ENCODE measurements at regions not wholly inside any gene's neighbourhood (a gene's known extent, or its start where the extent isn't known, plus 50 kb on each side); places are given as distances from the start of the nearest gene placed in this dataset.

DNA sequence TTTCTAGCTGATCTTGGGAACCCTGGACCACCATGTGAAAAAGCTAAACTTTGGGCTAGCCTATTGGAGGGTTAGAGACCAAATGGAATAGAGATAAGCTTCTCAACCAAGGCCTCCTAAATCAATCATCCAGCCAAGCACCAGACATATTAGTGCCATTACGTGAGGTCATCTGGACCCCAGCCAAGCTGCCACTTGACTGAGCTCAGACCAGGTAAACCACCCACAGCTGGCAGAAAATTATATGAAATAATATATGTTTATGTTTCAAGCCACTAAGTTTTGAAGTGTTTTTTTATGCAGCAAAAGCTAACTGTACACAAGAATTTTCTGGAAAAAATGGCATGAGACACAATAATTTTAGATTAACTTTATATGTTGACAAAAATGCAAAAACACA is 82.6 kb upstream of the PCGF5 start:
- TF ChIP-seq CTCF (conservative IDR thresholded peaks at IDR 0.05; ENCODE audit: low read depth, low read length) = no peak
- no peak overlapping the region for H3K4me3 ChIP-seq (ENCODE audit: low read length)
- no peak for DNase-seq (ENCODE audit: low read depth)

GRCh38 chr10:91140995-91141549 is 79.4 kb upstream of the PCGF5 start:
- TF ChIP-seq CTCF (conservative IDR thresholded peaks at IDR 0.05; ENCODE audit: low read depth, low read length) = no peak
- no peak overlapping the region for H3K4me3 ChIP-seq (ENCODE audit: low read length)
- DNase-seq (ENCODE audit: low read depth) = no peak

DNA sequence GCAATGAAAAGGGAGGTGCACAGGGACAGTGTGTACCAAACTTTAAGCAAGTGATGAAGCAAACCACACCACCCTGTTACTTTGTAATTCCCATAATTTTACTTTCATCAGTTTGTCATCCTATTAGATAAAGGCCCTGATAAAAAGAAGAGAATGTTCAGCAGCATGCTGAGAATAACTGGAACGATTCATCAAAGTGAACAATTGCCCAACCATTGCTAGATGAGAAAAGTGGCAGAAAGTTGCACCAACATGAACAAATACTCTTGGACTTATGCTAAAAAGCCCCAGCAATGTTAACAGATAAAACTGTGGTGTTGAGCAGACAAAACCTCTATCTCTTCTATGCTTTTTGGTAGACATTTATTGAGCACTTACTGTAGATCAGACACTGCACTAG is 75.5 kb upstream of the PCGF5 start:
- TF ChIP-seq CTCF (conservative IDR thresholded peaks at IDR 0.05; ENCODE audit: low read depth, low read length) = no peak
- no peak for DNase-seq (ENCODE audit: low read depth)
- H3K4me3 ChIP-seq (ENCODE audit: low read length) = no peak overlapping the region

DNA sequence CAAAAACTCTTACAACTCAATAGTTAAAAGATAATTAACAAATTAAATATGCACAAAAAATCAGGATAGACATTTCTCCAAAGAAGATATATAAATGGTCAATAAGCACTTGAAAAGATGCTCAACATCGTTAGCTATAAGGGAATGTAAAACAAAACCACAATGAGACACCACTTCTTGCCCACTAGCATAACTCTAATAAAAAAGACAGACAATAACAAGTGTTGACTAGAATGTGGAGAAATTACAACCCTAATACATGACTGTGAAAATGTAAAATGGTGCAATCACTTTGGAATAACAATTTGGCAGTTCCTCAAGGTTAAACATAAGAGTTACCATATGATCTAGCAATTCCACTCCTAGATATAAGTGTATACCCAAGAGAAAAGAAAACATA is 74.3 kb upstream of the PCGF5 start:
- no peak for DNase-seq (ENCODE audit: low read depth)
- no peak overlapping the region for H3K4me3 ChIP-seq (ENCODE audit: low read length)
- no peak for TF ChIP-seq CTCF (conservative IDR thresholded peaks at IDR 0.05; ENCODE audit: low read depth, low read length)

- no peak for DNase-seq (ENCODE audit: low read depth)
- TF ChIP-seq CTCF (conservative IDR thresholded peaks at IDR 0.05; ENCODE audit: low read depth, low read length) = no peak
- no peak overlapping the region for H3K4me3 ChIP-seq (ENCODE audit: low read length)
These were observed 70.9 kb upstream of the PCGF5 start for GRCh38 chr10:91149550-91149949.

DNA sequence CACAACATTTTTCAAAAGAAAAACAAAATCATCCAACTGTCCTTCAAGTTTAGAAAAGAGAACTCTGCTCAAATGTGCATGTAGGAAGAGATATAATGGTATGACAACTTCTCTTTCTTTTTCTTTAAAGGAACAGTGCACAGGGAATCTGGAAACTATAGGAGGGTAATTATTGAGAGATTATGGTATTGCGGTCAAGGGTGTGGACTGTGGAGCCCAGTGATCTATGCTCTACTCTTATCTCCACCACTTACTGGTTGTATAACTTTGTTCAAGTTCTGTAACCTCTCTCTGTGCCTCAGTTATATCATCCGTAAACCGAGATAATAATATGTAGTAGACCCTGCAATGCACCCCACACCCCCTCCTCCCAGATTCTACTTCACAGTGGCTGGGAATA is 69.8 kb upstream of the PCGF5 start:
- no peak for TF ChIP-seq CTCF (conservative IDR thresholded peaks at IDR 0.05; ENCODE audit: low read depth, low read length)
- DNase-seq (ENCODE audit: low read depth) = no peak
- no peak overlapping the region for H3K4me3 ChIP-seq (ENCODE audit: low read length)

GRCh38 chr10:91153508-91153907 is 67.0 kb upstream of the PCGF5 start:
- no peak overlapping the region for H3K4me3 ChIP-seq (ENCODE audit: low read length)
- TF ChIP-seq CTCF (conservative IDR thresholded peaks at IDR 0.05; ENCODE audit: low read depth, low read length) = no peak
- no peak for DNase-seq (ENCODE audit: low read depth)

Data from retinal pigment epithelial cell (primary cell).